ENCODE measurements at regions not wholly inside any gene's neighbourhood (a gene's known extent, or its start where the extent isn't known, plus 50 kb on each side); places are given as distances from the start of the nearest gene placed in this dataset.
"Not testable (repeated sequence)": the region's sequence is repeated elsewhere in the genome, so short reads cannot be mapped to it uniquely, and the experiment has no call there.

- Histone ChIP-seq H3K4me1 (no peaks in the 10 kb centered on the region), H3K27ac (no peak overlapping the region), H3K4me3 (no peak overlapping the region), H3K27me3 (no peaks in the 10 kb centered on the region), H3K9me3 (no peaks in the 10 kb centered on the region), H3K36me3 (no peaks in the 10 kb centered on the region)
- no peak for DNase-seq
- no peak for TF ChIP-seq CTCF (IDR thresholded peaks at IDR 0.05)
- intact Hi-C loops (cut with DNase I; ENCODE audit: low total_unique reads), result no loop called here
Measured at GRCh38 chr4:105067431-105067830, 79.2 kb upstream of the TET2 start.

GRCh38 chr4:105067946-105068345 lies 78.7 kb upstream of the TET2 start:
- intact Hi-C loops (cut with DNase I; ENCODE audit: low total_unique reads), result no loop called here
- Histone ChIP-seq H3K27ac (no peak overlapping the region), H3K27me3 (no peaks in the 10 kb centered on the region), H3K9me3 (no peaks in the 10 kb centered on the region), H3K36me3 (no peaks in the 10 kb centered on the region), H3K4me3 (no peak overlapping the region), H3K4me1 (no peaks in the 10 kb centered on the region)
- DNase-seq, result no peak
- TF ChIP-seq CTCF (IDR thresholded peaks at IDR 0.05), result no peak

GRCh38 chr4:105068516-105068915 lies 78.2 kb upstream of the TET2 start:
- H3K4me3 ChIP-seq, result no peak overlapping the region
- H3K4me1 ChIP-seq, result no peaks in the 10 kb centered on the region
- no peak overlapping the region for H3K27ac ChIP-seq
- no peaks in the 10 kb centered on the region for H3K9me3 ChIP-seq
- H3K27me3 ChIP-seq, result no peaks in the 10 kb centered on the region
- intact Hi-C loops (cut with DNase I; ENCODE audit: low total_unique reads), result no loop called here
- no peak for TF ChIP-seq CTCF (IDR thresholded peaks at IDR 0.05)
- DNase-seq, result no peak
- H3K36me3 ChIP-seq, result no peaks in the 10 kb centered on the region

GRCh38 chr4:105072095-105072494 lies 74.6 kb upstream of the TET2 start:
- DNase-seq; H3K9me3 ChIP-seq; H3K4me3 ChIP-seq; H3K4me1 ChIP-seq; H3K27ac ChIP-seq; H3K27me3 ChIP-seq; H3K36me3 ChIP-seq; intact Hi-C loops (cut with DNase I; ENCODE audit: low total_unique reads): not testable (repeated sequence)

GRCh38 chr4:105074097-105074496 lies 72.6 kb upstream of the TET2 start:
- no peak overlapping the region for H3K27ac ChIP-seq
- no peaks in the 10 kb centered on the region for H3K27me3 ChIP-seq
- no peak for DNase-seq
- no peaks in the 10 kb centered on the region for H3K9me3 ChIP-seq
- H3K4me1 ChIP-seq, result no peaks in the 10 kb centered on the region
- H3K4me3 ChIP-seq, result no peak overlapping the region
- intact Hi-C loops (cut with DNase I; ENCODE audit: low total_unique reads), result no loop called here
- TF ChIP-seq CTCF (IDR thresholded peaks at IDR 0.05), result no peak
- H3K36me3 ChIP-seq, result no peaks in the 10 kb centered on the region

GRCh38 chr4:105075045-105075444 lies 71.6 kb upstream of the TET2 start:
- H3K4me3 ChIP-seq, result no peak overlapping the region
- no peak for TF ChIP-seq CTCF (IDR thresholded peaks at IDR 0.05)
- H3K4me1 ChIP-seq, result no peaks in the 10 kb centered on the region

More at GRCh38 chr4:105075045-105075444, 71.6 kb upstream of the TET2 start:
- Histone ChIP-seq H3K27me3 (no peaks in the 10 kb centered on the region), H3K36me3 (no peaks in the 10 kb centered on the region), H3K9me3 (no peaks in the 10 kb centered on the region), H3K27ac (no peak overlapping the region)
- intact Hi-C loops (cut with DNase I; ENCODE audit: low total_unique reads), result no loop called here
- DNase-seq, result no peak

Data from tibial artery (tissue), 4 donors.